T-helper 1 cell treated with Interleukin-12 subunit alpha and Interleukin-12 subunit beta and Interleukin-4 antibody, amounts not matched to agents 30 μg/mL and 1 μg/mL, for 36 hours (primary cell): ENCODE measurements at regions not wholly inside any gene's neighbourhood (a gene's known extent, or its start where the extent isn't known, plus 50 kb on each side); places are given as distances from the start of the nearest gene placed in this dataset.

Experiments
- H3K27ac Mint-ChIP-seq: one replicate; pipeline ENCODE4 v1.8.0; 2021; ENCODE audit warnings: mild to moderate bottlenecking, mixed read lengths
- H3K27me3 Mint-ChIP-seq: one replicate; pipeline ENCODE4 v1.8.0; 2021; ENCODE audit warnings: low read depth, mixed read lengths
- H3K36me3 Mint-ChIP-seq: one replicate; pipeline ENCODE4 v1.8.0; 2021; ENCODE audit warnings: low read depth, mixed read lengths
- H3K4me1 Mint-ChIP-seq: one replicate; pipeline ENCODE4 v1.8.0; 2021; ENCODE audit warnings: low read depth, mixed read lengths
- H3K4me3 Mint-ChIP-seq: one replicate; pipeline ENCODE4 v1.8.0; 2021; ENCODE audit warnings: mild to moderate bottlenecking, moderate library complexity, mixed read lengths
- H3K9me3 Mint-ChIP-seq: one replicate; pipeline ENCODE4 v1.8.0; 2021; ENCODE audit warnings: mixed read lengths

DNA sequence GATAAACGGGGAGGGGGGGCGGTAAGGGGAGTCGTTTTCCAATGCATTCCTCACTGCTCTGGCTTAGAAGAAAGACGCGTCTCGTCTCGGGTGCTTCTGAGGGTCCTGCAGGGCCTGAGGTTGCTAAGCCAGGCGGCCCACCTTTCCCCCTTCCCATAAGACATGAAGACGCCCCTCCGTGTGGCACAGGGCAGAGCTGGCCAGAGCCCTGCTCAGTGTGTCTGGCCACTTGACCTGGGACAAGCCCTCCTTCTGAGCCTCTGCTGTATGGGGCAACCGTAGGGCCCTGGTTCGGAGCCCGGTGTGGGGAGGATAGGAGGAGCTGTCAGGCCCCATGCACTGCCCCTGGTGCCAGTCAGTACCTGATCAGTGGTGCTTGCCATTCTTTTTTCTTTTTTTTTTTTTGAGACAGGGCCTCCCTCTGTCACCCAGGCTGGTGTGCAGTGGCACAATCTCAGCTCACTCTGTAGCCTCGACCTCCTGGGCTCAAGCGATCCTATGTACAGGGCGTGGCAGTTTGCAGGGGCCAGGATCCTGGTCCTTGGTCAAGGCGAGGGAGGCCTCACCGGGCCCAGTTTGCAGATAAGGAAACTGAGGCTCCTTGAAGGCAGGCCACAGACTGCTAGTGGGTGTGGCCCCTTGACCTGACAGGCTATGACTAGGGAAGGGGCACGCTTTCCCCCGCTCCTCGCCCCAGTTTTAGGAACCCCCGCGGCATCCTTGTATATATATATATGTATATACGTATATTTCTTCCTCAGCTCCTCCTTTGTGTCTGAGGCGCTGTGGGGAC, 172.3 kb upstream of the IER5L start:
- no peak overlapping the region for H3K27ac Mint-ChIP-seq
- H3K27me3 Mint-ChIP-seq, result peaks cover 18% of the 10 kb centered on the region
- H3K4me1 Mint-ChIP-seq, result peaks cover 4% of the 10 kb centered on the region

DNA sequence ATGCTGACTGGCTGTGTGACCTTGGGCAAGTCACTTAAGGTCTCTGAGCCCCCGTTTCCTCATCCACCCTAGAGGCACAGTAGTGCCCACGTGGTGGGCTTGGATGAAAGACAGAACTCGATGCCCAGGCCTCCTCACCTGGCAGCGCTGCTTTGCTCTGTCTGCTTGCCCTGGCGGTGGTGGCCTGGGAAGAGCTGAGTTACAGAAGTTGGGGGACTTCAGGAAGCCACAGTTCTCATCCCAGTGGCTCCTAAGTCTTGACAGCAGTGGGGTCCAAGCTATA, 171.5 kb upstream of the IER5L start:
- peaks cover 4% of the 10 kb centered on the region for H3K4me1 Mint-ChIP-seq

More for the DNA sequence above, 172.3 kb upstream of the IER5L start:
- H3K4me3 Mint-ChIP-seq, result no peak overlapping the region
- no peaks in the 10 kb centered on the region for H3K36me3 Mint-ChIP-seq
- H3K9me3 Mint-ChIP-seq, result peaks cover 1% of the 10 kb centered on the region

DNA sequence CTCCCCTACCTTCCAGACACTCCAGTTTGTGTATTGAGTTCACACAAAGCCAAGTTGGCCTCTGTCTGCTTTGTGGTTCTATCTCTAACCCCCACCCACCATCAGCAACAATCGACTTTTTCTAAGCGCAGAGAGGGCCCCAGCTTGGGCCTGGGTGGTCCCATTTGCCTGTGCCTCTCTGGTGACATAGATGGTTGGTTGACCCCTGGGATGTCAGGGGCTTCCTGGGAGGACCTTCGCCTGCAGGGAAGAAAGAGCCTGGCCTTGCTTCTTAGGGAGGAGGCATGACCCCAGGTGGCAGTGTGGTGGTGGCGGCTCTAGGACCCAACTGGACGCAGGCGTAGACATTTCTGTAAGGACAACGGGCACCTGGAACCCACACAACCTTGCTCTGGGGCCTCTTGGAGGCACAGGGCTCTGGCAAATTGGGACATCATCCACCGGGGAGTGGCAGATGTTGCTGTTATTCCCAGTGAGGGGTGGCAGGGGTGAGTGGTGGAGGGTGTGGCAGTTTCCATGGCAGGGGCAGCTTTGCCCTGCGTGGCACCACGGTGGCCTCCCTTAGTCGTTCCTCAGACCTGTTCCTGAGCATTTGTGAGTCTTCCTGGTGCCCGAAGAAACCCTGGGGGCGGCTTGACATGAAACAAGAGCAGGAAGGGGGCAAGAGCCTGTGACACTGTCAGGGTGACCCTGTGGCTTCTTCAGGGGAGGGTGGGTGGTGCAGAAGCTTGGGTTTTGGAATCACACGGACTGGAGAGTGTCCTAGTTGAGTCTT, 171.0 kb upstream of the IER5L start:
- H3K27ac Mint-ChIP-seq, result no peak overlapping the region
- no peaks in the 10 kb centered on the region for H3K9me3 Mint-ChIP-seq
- H3K27me3 Mint-ChIP-seq, result peaks cover 18% of the 10 kb centered on the region
- H3K4me3 Mint-ChIP-seq, result no peak overlapping the region
- peaks cover 4% of the 10 kb centered on the region for H3K4me1 Mint-ChIP-seq
- H3K36me3 Mint-ChIP-seq, result no peaks in the 10 kb centered on the region

More for the DNA sequence above, 171.5 kb upstream of the IER5L start:
- Mint-ChIP-seq H3K27me3 (peaks cover 18% of the 10 kb centered on the region), H3K4me3 (no peak overlapping the region), H3K27ac (no peak overlapping the region), H3K9me3 (no peaks in the 10 kb centered on the region), H3K36me3 (no peaks in the 10 kb centered on the region)

DNA sequence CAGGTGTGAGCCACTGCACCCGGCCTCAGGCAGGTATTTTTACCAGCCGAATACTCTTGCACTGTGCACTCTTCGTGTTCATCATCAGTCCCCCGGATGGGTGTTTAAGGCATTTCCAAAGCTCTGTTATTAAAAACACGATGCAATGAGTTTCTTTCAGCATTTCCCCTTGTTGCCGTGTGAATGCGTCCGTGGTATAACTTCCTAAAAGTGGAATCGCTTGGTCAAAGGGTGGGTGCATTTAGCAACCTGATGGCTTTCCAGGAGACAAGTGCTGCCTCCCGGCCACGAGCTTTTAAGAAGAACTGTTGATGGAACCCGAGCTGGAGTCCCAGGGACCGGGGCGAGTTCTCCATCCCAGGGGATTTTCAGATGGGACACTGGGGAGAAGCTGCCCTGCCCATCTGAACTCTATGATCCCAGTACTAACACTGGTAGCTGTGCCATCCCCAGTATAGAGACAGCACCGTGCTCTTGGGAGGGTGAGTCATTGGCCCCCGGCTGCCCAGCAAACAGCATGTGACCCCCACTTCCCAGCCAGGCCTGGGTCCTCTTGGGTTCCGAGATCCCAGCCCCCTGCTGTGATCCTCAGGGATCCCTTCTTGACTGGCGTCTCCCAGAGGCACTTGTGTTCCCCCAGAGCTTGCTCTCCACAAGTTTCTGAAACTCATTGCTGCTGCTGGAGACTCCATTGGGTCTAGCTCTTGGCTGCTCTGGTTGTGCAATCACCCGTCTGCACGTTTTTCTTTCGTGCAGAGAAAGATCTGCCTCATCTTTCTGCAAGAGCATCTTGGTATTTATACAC, 169.5 kb upstream of the IER5L start:
- Mint-ChIP-seq H3K4me1 (peaks cover 4% of the 10 kb centered on the region), H3K4me3 (no peak overlapping the region), H3K9me3 (no peaks in the 10 kb centered on the region), H3K36me3 (no peaks in the 10 kb centered on the region), H3K27ac (no peak overlapping the region), H3K27me3 (peaks cover 13% of the 10 kb centered on the region)

GRCh38 chr9:129346046-129346445, 168.0 kb upstream of the IER5L start:
- peaks cover 6% of the 10 kb centered on the region for H3K27me3 Mint-ChIP-seq
- H3K27ac Mint-ChIP-seq, result no peak overlapping the region
- H3K4me1 Mint-ChIP-seq, result peaks cover 4% of the 10 kb centered on the region
- H3K9me3 Mint-ChIP-seq, result no peaks in the 10 kb centered on the region
- no peaks in the 10 kb centered on the region for H3K36me3 Mint-ChIP-seq
- H3K4me3 Mint-ChIP-seq, result no peak overlapping the region

DNA sequence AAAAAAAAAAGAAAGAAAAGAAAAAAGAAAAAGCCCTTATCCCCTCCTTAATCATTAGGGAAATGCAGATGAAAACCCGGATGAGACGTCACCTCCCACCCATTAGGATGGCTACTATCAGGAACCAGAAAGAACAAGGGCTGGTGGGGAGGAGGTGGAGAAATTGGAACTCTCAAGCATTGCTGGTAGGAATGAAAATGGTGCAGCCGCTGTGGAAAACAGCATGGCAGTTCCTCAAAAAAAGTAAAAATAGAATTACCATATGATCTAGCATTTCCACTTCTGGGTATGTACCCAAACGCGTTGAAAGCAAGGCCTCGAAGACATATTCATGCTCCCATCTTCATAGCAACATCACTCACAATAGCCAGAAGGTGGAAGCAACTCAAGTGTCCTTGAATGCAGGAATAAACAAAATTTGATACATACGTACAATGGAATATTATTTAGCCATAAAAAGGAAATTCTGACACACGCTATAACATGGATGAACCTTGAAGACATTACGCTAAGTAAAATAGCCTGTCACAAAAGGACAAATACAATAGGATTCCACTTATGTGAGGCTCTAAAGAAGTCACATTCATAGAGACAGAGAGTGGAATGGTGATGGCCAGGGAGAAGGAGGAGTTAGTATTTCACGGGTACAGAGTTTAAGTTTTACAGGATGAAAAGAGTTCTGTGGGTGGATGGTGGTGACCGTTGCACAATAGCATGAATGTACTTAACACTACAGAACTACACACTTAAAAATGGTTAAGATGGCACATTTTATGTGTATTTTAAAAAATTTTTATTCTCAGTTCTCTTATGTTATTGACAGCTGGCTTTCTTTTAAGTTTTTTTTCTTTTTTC, 166.8 kb upstream of the IER5L start:
- Mint-ChIP-seq H3K9me3 (no peaks in the 10 kb centered on the region), H3K27me3 (peaks cover 6% of the 10 kb centered on the region), H3K4me1 (peaks cover 4% of the 10 kb centered on the region), H3K36me3 (no peaks in the 10 kb centered on the region), H3K27ac (no peak overlapping the region), H3K4me3 (no peak overlapping the region)

DNA sequence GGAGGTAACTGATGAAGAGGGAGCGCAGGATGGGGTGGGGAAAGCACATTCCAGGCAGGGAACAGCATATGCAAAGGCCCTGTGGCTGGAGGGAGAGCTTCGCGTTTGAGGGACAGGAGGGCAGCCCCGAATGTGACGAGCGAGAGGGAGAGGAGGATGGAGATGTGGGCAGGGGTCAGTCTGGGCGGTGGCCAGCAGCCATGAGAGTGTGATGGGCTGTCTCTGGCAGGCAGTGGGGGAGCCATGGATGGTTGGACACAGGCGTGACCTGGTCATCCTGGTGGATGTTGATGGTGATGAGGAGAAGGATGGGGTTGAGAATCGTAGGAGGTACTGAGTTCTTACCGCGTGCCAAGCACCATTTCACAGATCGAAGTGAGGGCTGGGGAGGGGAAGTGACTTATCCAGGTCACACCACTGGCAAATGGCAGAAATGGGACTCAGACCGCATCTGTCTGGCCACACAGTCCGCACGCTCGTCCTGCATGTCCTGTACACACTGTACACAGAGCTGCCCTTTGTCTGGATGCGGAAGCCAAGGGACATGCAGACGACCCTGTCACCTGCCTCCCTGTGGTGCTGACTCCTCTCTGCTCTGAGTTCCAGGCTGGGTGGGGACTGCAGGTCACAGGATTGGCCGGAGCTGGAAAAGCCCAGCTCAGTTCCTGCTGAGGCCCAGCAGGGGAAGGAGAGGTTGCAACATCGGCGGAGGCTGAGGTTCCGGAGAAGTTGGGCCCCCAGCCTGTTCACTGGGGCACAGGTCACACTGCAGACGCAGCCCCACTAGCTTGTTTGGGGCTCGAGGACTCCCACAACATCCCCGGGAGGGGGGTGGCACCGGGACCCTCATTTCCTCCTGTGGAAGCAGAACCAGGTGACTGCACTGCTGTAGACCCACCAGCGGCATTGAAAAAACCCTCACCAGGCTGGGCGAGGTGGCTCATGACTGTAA, 165.6 kb upstream of the IER5L start:
- H3K9me3 Mint-ChIP-seq, result no peaks in the 10 kb centered on the region
- no peak overlapping the region for H3K4me3 Mint-ChIP-seq
- H3K27me3 Mint-ChIP-seq, result peaks cover 4% of the 10 kb centered on the region
- H3K27ac Mint-ChIP-seq, result no peak overlapping the region
- peaks cover 4% of the 10 kb centered on the region for H3K4me1 Mint-ChIP-seq
- no peaks in the 10 kb centered on the region for H3K36me3 Mint-ChIP-seq

DNA sequence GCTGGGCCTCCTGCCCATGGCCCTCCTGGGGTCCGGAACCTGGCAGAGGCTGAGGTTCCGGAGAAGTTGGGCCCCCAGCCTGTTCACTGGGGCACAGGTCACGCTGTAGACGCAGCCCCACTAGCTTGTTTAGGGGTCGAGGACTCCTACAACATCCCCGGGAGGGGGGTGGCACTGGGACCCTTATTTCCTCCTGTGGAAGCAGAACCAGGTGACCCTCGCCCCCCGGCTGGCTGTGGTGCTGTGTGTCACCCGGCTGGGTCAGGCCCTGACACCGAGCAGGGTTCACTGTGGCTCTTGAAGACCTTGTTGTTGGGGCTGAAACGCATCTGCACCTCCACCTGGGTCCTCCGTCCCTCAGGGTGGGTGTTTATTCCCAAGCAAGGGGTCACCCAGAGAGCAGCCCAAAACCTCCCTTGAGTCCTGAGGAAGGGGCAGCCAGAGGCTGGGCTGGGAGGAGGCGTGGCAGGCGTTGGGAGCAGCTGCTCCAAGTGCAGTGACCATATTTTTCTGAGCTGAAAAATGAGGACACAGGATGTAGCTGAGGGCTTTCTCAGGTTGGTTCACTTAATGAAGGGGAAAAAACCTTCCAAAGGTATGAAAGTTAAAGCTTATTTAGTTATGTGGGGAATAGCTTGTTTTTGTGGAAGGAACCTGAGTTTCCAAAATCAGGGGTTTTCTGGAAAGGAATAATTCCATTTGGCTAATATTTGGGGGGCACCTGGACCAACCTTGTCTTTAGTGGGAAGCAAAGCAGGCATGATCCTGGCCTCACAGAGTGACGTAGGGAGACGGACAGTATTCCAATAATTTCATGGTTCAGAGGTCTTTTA, 164.7 kb upstream of the IER5L start:
- no peak overlapping the region for H3K27ac Mint-ChIP-seq
- no peaks in the 10 kb centered on the region for H3K9me3 Mint-ChIP-seq
- H3K4me3 Mint-ChIP-seq, result no peak overlapping the region
- peaks cover 3% of the 10 kb centered on the region for H3K27me3 Mint-ChIP-seq
- H3K36me3 Mint-ChIP-seq, result no peaks in the 10 kb centered on the region
- peaks cover 4% of the 10 kb centered on the region for H3K4me1 Mint-ChIP-seq

GRCh38 chr9:129341987-129342348, 163.9 kb upstream of the IER5L start:
- H3K9me3 Mint-ChIP-seq, result no peaks in the 10 kb centered on the region
- no peak overlapping the region for H3K4me3 Mint-ChIP-seq
- no peak overlapping the region for H3K27ac Mint-ChIP-seq
- H3K36me3 Mint-ChIP-seq, result no peaks in the 10 kb centered on the region
- peaks cover 4% of the 10 kb centered on the region for H3K4me1 Mint-ChIP-seq
- peaks cover 6% of the 10 kb centered on the region for H3K27me3 Mint-ChIP-seq

- H3K36me3 Mint-ChIP-seq, result no peaks in the 10 kb centered on the region
- no peaks in the 10 kb centered on the region for H3K9me3 Mint-ChIP-seq
- H3K4me3 Mint-ChIP-seq, result no peak overlapping the region
- H3K4me1 Mint-ChIP-seq, result peaks cover 2% of the 10 kb centered on the region
- H3K27ac Mint-ChIP-seq, result no peak overlapping the region
- peaks cover 10% of the 10 kb centered on the region for H3K27me3 Mint-ChIP-seq
Measured at GRCh38 chr9:129341171-129341986, 163.3 kb upstream of the IER5L start.

GRCh38 chr9:129340427-129341170, 162.5 kb upstream of the IER5L start:
- no peak overlapping the region for H3K4me3 Mint-ChIP-seq
- H3K4me1 Mint-ChIP-seq, result peaks cover 2% of the 10 kb centered on the region
- peaks cover 15% of the 10 kb centered on the region for H3K27me3 Mint-ChIP-seq
- no peak overlapping the region for H3K27ac Mint-ChIP-seq
- no peaks in the 10 kb centered on the region for H3K36me3 Mint-ChIP-seq
- no peaks in the 10 kb centered on the region for H3K9me3 Mint-ChIP-seq
